ENCODE measurements at regions not wholly inside any gene's neighbourhood (a gene's known extent, or its start where the extent isn't known, plus 50 kb on each side); places are given as distances from the start of the nearest gene placed in this dataset.

- peaks cover 0 to 4% of the 10 kb centered on the region in 2 donors for H3K9me3 Mint-ChIP-seq
- no peak overlapping the region for H3K27ac Mint-ChIP-seq
- no peaks in the 10 kb centered on the region for H3K36me3 Mint-ChIP-seq
- ATAC-seq (no peak), DNase-seq (ENCODE audit: low spot score in 2 of 2) (no peak)
These were observed 234.9 kb downstream of the OGFRL1 start for GRCh38 chr6:71523548-71523947.

DNA sequence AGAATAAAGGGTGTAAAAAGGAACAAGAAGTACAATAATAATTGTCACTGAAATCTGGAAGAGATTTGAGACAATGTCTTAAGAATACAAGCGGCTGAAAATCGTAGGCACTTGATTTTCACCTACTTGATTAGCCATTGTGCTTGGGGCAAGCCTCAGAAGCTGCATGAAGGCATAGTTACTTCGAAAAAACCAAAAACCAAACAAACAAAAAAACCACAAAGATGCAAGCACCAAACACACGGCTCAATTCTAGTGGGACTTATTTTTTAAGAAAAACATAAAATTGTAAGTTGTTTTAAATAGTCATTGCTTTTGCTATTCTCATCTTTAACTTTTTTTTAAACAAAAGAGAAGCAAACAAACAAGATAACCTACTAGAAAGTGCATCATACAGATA lies 235.6 kb downstream of the OGFRL1 start:
- H3K9me3 Mint-ChIP-seq: peaks cover 0 to 4% of the 10 kb centered on the region in 2 donors
- DNase-seq (ENCODE audit: low spot score in 2 of 2) (no peak), ATAC-seq (no peak)
- H3K36me3 Mint-ChIP-seq: no peaks in the 10 kb centered on the region
- no peak overlapping the region for H3K27ac Mint-ChIP-seq

GRCh38 chr6:71527886-71528285 lies 239.3 kb downstream of the OGFRL1 start:
- Mint-ChIP-seq H3K36me3 (no peaks in the 10 kb centered on the region), H3K9me3 (no peaks in the 10 kb centered on the region), H3K27ac (no peak overlapping the region)
- ATAC-seq (no peak), DNase-seq (ENCODE audit: low spot score in 2 of 2) (no peak)

DNA sequence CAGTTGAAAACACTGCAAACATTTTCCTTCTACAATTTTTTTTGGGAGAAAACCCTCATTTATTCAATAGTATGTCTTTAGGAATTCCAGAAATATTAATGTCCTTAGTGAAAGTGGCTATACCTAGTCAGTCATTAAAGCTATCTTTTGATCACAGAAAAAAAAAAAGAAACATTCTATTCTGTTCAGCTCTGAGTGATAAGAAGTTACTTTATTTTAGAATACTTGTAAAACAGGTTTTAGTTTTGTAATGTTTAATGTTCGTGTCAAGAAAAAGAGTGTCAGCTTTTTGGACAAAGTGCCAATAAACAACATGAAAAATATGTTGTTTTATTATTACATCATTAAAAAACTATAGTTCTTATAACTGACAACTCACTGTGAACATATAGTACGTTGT lies 240.4 kb downstream of the OGFRL1 start:
- ATAC-seq (no peak), DNase-seq (ENCODE audit: low spot score in 2 of 2) (no peak)
- Mint-ChIP-seq H3K36me3 (no peaks in the 10 kb centered on the region), H3K27ac (no peak overlapping the region), H3K9me3 (no peaks in the 10 kb centered on the region)

GRCh38 chr6:71529769-71530168 lies 241.2 kb downstream of the OGFRL1 start:
- no peaks in the 10 kb centered on the region for H3K36me3 Mint-ChIP-seq
- H3K27ac Mint-ChIP-seq: no peak overlapping the region
- ATAC-seq (no peak), DNase-seq (ENCODE audit: low spot score in 2 of 2) (no peak)
- no peaks in the 10 kb centered on the region for H3K9me3 Mint-ChIP-seq

- ATAC-seq: no peak
- Mint-ChIP-seq H3K9me3 (no peaks in the 10 kb centered on the region), H3K36me3 (no peaks in the 10 kb centered on the region), H3K27ac (no peak overlapping the region)
- DNase-seq (ENCODE audit: low spot score in 2 of 2): no peak
These were observed 242.4 kb downstream of the OGFRL1 start for GRCh38 chr6:71531006-71531405.

- ATAC-seq (no peak), DNase-seq (ENCODE audit: low spot score in 2 of 2) (no peak)
- Mint-ChIP-seq H3K9me3 (no peaks in the 10 kb centered on the region), H3K36me3 (no peaks in the 10 kb centered on the region), H3K27ac (no peak overlapping the region)
These were observed 243.2 kb downstream of the OGFRL1 start for GRCh38 chr6:71531841-71532240.

GRCh38 chr6:71533939-71534379 lies 245.3 kb downstream of the OGFRL1 start:
- Mint-ChIP-seq H3K9me3 (no peaks in the 10 kb centered on the region), H3K36me3 (no peaks in the 10 kb centered on the region), H3K27ac (no peak overlapping the region)
- no peak for ATAC-seq
- no peak for DNase-seq (ENCODE audit: low spot score in 2 of 2)

- Mint-ChIP-seq H3K36me3 (no peaks in the 10 kb centered on the region), H3K9me3 (no peaks in the 10 kb centered on the region)
- DNase-seq (ENCODE audit: low spot score in 2 of 2): no peak
These were observed 246.3 kb downstream of the OGFRL1 start for GRCh38 chr6:71534921-71535320.

DNA sequence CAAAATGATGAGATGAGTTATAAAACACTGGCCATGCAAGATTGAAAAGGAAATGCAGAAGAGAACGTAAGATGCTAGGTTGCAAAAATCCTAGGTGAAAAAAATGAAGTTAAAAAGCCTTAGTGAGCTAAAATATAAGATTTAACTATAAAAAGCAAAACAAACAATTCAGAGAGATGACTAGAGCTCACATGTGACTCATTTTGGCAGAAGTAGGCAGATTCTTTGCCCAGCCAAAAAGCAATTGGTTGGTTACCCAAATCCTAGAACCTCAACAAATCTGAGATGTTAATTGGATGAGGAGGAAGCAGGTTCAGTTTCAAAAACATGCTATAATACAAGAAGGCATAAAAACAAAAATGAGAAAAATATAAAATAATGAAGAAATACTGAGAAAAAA lies 249.1 kb downstream of the OGFRL1 start:
- no peak for DNase-seq (ENCODE audit: low spot score in 2 of 2)
- Mint-ChIP-seq H3K9me3 (no peaks in the 10 kb centered on the region), H3K36me3 (no peaks in the 10 kb centered on the region), H3K27ac (no peak overlapping the region)
- ATAC-seq: no peak

More at GRCh38 chr6:71534921-71535320, 246.3 kb downstream of the OGFRL1 start:
- no peak for ATAC-seq
- no peak overlapping the region for H3K27ac Mint-ChIP-seq

GRCh38 chr6:71544028-71544427 lies 255.4 kb downstream of the OGFRL1 start:
- no peak for ATAC-seq
- no peaks in the 10 kb centered on the region for H3K36me3 Mint-ChIP-seq
- no peak for DNase-seq (ENCODE audit: low spot score in 2 of 2)
- H3K27ac Mint-ChIP-seq: no peak overlapping the region
- H3K9me3 Mint-ChIP-seq: no peaks in the 10 kb centered on the region

DNA sequence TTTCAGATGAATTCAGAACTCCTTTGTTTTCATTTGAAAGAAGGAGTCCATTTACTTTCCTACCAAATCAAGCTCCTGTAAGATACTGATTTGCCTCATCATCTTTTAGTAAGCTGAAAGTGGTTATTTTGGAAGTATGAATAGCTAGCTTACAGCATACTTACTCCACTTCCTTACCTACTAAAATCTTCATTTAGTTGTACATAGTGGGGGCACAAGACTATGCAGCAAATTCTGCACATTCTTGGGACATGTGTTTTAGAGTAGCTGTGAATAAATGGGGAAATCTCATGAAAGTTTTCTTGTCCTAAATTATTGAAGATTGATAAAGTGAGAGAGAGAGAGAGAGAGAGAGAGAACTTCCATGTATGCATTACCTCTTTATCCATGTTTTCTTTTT lies 256.3 kb downstream of the OGFRL1 start:
- Mint-ChIP-seq H3K27ac (no peak overlapping the region), H3K36me3 (no peaks in the 10 kb centered on the region), H3K9me3 (peaks cover 0 to under 1% of the 10 kb centered on the region in 2 donors)
- no peak for DNase-seq (ENCODE audit: low spot score in 2 of 2)
- no peak for ATAC-seq

- H3K36me3 Mint-ChIP-seq: no peaks in the 10 kb centered on the region
- DNase-seq (ENCODE audit: low spot score in 2 of 2) (no peak), ATAC-seq (no peak)
- no peak overlapping the region for H3K27ac Mint-ChIP-seq
- peaks cover 0 to 3% of the 10 kb centered on the region in 2 donors for H3K9me3 Mint-ChIP-seq
These were observed 257.3 kb downstream of the OGFRL1 start for GRCh38 chr6:71545905-71546304.

GRCh38 chr6:71551798-71552197 lies 263.2 kb downstream of the OGFRL1 start:
- Mint-ChIP-seq H3K27ac (no peak overlapping the region), H3K9me3 (peaks cover 12 to 19% of the 10 kb centered on the region in 2 donors), H3K36me3 (peaks cover 8 to 11% of the 10 kb centered on the region in 2 donors)
- DNase-seq (ENCODE audit: low spot score in 2 of 2) (no peak), ATAC-seq (no peak)

- Mint-ChIP-seq H3K27ac (no peak overlapping the region), H3K36me3 (peaks cover 14 to 24% of the 10 kb centered on the region in 2 donors), H3K9me3 (peaks cover 28 to 31% of the 10 kb centered on the region in 2 donors)
- no peak for ATAC-seq
- no peak for DNase-seq (ENCODE audit: low spot score in 2 of 2)
These were observed 267.5 kb downstream of the OGFRL1 start for GRCh38 chr6:71556141-71556540.

GRCh38 chr6:71558974-71559373 lies 270.4 kb downstream of the OGFRL1 start:
- ATAC-seq: no peak
- Mint-ChIP-seq H3K36me3 (peaks cover 14 to 19% of the 10 kb centered on the region in 2 donors), H3K27ac (no peak overlapping the region), H3K9me3 (peaks cover 22 to 30% of the 10 kb centered on the region in 2 donors)
- no peak for DNase-seq (ENCODE audit: low spot score in 2 of 2)

DNA sequence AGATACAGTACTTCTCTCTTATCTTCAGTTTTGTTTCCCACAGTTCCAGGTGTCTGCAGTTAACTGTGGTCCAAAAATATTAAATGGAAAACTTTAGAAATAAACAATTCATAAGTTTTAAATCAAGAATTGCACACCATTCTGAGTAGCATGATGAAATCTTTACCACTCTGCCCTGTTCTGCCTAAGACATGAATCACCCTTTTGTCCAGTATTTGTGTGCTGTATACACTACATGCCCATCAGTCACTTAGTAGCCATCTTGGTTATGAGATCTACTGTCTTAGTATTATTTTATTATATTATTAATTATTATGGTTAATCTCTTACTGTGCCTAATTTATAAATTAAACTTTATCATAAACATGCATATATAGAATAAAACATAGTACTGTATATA lies 279.0 kb downstream of the OGFRL1 start:
- DNase-seq (ENCODE audit: low spot score in 2 of 2) (no peak), ATAC-seq (no peak)
- no peak overlapping the region for H3K27ac Mint-ChIP-seq
- no peaks in the 10 kb centered on the region for H3K36me3 Mint-ChIP-seq
- no peaks in the 10 kb centered on the region for H3K9me3 Mint-ChIP-seq

DNA sequence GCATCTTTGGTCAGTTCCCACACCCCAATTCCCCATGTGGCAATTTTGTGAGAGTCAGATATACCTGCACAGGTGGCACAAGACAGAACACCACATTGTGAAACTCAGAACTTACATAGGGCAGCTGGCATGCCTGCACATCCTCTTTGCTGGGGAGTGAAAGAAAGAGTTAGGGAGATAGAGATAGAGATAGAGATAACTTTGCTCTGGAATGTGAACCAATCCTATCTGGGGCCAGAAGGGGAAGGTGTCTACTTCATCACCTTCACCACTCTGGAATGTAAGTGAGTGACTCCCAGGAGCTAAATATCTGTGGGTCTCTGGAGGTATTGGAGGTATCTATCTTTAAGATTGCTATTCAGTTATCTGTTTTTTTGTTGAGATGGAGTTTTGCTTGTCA lies 289.2 kb downstream of the OGFRL1 start:
- DNase-seq (ENCODE audit: low spot score in 2 of 2): no peak
- no peak for ATAC-seq
- Mint-ChIP-seq H3K9me3 (no peaks in the 10 kb centered on the region), H3K27ac (no peak overlapping the region), H3K36me3 (no peaks in the 10 kb centered on the region)

- peaks cover 0 to under 1% of the 10 kb centered on the region in 2 donors for H3K9me3 Mint-ChIP-seq
- no peak for DNase-seq (ENCODE audit: low spot score in 2 of 2)
- ATAC-seq: no peak
- peaks cover 0 to 1% of the 10 kb centered on the region in 2 donors for H3K36me3 Mint-ChIP-seq
- H3K27ac Mint-ChIP-seq: no peak overlapping the region
These were observed 291.3 kb downstream of the OGFRL1 start for GRCh38 chr6:71579902-71580301.

Data from activated naive CD4-positive, alpha-beta T cell treated with anti-CD3 and anti-CD28 coated beads, Interleukin-2, amount 50 U/mL, for 72 hours (primary cell).